OCI-LY1 (cell line): ENCODE measurements at regions not wholly inside any gene's neighbourhood (a gene's known extent, or its start where the extent isn't known, plus 50 kb on each side); places are given as distances from the start of the nearest gene placed in this dataset.

Experiments
- EZH2 ChIP-seq: fragments of 200-600 bp; sonication (generic), shearing (Covaris generic); IDR thresholded peaks from 2 replicates; pipeline ENCODE4 v1.8.0; 2017; ENCODE audit warnings: borderline replicate concordance, mixed run types, mild to moderate bottlenecking, antibody characterized with exemption, low read length, moderate library complexity, mixed read lengths
- TF ChIP-seq, protein P1 (sequence below): fragments of 200-600 bp; sonication (generic), shearing (Covaris generic); IDR thresholded peaks from 2 replicates; pipeline ENCODE4 v1.5.1; 2017; ENCODE audit warnings: mild to moderate bottlenecking, antibody characterized with exemption, low read length, moderate library complexity, mixed read lengths

- TF ChIP-seq, protein P1, sequence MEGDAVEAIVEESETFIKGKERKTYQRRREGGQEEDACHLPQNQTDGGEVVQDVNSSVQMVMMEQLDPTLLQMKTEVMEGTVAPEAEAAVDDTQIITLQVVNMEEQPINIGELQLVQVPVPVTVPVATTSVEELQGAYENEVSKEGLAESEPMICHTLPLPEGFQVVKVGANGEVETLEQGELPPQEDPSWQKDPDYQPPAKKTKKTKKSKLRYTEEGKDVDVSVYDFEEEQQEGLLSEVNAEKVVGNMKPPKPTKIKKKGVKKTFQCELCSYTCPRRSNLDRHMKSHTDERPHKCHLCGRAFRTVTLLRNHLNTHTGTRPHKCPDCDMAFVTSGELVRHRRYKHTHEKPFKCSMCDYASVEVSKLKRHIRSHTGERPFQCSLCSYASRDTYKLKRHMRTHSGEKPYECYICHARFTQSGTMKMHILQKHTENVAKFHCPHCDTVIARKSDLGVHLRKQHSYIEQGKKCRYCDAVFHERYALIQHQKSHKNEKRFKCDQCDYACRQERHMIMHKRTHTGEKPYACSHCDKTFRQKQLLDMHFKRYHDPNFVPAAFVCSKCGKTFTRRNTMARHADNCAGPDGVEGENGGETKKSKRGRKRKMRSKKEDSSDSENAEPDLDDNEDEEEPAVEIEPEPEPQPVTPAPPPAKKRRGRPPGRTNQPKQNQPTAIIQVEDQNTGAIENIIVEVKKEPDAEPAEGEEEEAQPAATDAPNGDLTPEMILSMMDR = no peak
- TF ChIP-seq EZH2 = no peak
Observed at GRCh38 chr11:91305402-91305801, 919.2 kb upstream of the FAT3 start.
